G401 (cell line): ENCODE measurements at regions not wholly inside any gene's neighbourhood (a gene's known extent, or its start where the extent isn't known, plus 50 kb on each side); places are given as distances from the start of the nearest gene placed in this dataset.
"Not testable (repeated sequence)": the region's sequence is repeated elsewhere in the genome, so short reads cannot be mapped to it uniquely, and the experiment has no call there.

ENCODE experiments used
- DNase-seq: peaks from one replicate; pipeline ENCODE4 v3.0.0-alpha.2; 2015; ENCODE audit warnings: low spot score
- in situ Hi-C: cut with HindIII; loops from 2 replicates; pipeline ENCODE4 v1.10.0; 2016; ENCODE audit warnings: low sequenced_read_pairs, mixed read lengths

DNA sequence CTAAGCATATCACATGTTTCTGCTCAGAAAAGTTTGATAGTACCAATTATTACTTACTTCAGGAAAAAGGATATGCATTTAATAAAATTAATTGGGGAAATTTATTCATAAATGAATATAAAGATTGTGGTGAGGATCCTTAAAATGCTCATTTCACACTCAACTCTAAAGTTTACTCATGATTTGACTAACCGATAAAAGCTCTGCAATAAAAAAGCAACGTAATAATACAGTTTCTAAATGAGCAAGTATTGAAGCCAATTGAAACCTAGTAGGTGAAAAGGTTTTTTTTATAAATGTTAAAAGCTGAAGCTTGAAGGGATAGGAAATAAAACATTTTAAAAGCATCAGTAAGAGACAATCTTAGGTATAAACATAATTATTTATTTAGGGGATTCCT, 308.3 kb upstream of the STEAP1 start:
- no peak for DNase-seq
- in situ Hi-C loops, result no loop called here

DNA sequence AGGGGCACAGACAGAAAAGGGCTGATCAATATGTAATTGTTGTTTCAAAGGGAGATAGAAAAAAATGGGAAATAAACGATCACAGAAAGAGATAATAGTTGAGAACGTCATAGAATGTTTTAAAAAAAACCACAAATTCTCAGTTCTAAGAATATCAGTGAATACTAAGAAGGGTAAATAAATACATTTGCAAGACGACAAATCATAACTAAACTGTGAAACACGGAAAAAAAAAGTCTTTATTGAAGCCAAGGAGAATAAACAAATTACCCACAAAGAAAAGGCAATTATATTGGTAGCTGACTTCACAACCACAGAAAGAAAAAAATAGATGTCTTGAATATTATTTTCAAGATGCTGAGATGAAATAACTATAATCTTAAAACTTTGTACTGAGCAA, 305.2 kb upstream of the STEAP1 start:
- no peak for DNase-seq
- in situ Hi-C loops, result no loop called here

DNA sequence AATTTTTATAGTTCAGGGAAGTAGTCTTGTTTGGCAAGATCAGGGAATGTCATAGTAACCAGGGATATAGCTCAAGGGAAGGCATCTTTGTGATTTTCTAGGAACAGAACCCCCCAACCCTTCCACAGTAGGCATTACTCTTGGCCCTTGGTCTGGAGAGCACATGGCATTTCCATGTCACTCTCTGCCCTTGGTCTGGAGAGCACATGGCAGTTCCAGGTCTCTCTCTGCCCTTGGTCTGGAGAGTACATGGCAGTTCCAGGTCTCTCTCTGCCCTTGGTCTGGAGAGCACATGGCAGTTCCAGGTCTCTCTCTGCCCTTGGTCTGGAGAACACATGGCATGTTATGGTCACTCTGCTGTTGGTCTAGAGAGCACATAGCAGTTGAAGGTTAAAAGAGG, 297.2 kb upstream of the STEAP1 start:
- in situ Hi-C loops, DNase-seq: not testable (repeated sequence)

DNA sequence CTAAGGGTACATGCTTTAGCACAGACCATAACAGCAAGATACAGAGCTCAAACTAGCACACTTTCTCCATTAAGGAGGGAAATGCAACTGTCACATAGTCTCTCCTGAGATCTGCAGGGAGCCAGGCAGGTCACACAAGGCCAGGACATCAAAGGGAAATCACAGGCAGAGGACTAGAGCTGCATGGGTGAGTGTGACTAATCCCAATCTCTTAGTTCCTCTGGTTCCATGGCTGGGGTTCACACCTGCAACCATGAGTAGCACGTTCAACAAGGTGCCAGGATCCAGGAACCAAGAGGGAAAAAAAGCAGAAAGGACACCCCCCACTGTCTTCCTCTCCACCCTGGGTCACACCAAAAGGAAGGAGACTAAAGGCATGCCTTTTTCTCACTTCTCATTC, 296.5 kb upstream of the STEAP1 start:
- DNase-seq, result no peak
- in situ Hi-C loops, result no loop called here

DNA sequence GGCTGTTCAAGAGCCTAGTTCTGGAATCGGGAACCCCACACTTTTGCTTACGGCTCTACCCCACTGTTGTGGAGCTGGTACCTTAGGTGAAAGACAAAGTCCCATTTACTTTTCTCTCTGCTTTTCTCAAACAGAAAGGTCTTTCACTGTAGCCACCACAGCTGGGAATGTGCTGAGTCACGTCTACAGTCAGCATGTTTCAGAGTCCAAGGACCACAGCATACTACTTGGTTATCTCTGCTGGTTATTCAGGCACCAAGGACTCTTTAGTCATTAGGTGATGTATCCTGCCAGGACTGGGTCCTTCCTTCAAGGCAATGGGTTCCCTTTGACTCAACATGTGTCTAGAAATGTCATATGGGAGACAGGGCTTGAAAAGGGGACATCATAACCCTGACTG, 266.8 kb upstream of the STEAP1 start:
- DNase-seq, result no peak
- in situ Hi-C loops, result no loop called here

DNA sequence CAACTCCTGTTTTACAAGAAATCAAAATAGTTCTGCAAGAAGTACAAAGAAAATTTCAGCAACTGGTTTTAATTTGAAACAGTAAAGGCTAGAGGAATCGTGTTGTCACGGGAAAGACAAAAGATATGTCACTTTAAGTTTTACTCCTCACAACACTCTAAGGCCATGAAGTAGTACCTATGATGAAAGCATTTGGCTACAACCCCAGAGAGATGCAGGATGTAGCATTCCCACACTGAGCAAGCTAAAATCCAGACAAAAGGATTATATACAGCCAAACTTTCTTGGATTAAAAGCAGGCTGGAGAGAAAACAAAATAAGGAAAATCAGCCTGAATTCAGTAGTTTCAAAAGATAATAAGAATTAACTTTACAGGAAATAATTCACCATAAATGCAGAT, 245.5 kb upstream of the STEAP1 start:
- in situ Hi-C loops, result no loop called here
- no peak for DNase-seq

DNA sequence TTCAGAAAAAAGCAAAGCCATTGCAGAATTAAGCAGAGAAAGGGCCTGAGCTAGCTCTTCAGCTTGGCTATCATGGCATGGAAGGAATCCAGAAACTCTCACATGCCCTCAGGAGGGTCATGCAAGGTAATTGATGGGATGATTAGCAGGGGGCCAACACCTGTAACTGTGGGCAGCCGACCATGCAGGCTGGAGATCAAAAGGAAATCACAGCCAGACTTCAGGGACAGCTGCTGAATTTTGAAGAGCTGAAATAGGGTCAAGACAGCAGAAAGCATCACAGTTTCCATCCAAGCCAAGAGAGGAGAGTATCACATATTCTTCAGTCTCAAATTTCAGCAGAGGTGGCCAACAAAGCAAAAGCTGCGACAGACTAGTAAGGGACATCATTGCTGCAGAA, 239.6 kb upstream of the STEAP1 start:
- no peak for DNase-seq
- in situ Hi-C loops, result no loop called here

DNA sequence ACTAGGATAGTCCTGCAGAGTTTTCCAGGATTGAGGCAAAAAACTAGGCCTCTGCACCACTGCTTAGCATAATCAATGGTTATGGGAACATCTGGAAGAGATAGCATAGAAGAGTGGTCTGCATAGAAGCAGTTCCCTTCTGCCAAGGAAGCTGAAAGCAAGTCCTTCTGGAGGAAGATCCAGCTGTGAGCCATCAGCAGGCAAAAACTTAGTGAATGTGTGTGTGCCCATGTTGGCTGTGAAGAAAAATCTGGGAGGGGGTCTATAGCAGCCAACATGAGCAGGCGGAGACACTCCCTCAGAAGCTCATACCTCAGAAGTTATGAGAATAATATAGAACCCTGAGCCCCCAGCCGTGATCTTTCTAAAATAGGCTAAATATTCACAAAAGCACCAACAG, 228.1 kb upstream of the STEAP1 start:
- DNase-seq, result no peak
- in situ Hi-C loops, result no loop called here

DNA sequence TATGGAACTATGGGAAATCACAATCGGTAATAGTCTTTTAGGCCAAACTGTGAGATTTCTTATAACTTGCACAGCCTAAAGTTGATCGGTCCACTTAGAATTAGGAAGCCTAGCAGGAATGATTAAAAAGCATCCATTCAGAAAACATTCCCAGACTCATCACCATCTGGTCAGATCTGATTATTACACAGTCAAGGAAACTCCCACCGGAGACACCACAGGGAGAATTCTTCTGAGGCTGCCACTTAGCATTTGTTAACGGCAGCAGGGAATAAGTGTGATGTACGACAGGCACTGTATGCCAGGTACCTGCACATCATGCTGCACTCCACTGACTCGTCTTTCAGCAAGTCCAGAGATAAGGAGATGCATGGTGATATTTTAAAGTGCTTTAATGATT, 227.6 kb upstream of the STEAP1 start:
- in situ Hi-C loops, result no loop called here
- peak; percentile 73 for DNase-seq

DNA sequence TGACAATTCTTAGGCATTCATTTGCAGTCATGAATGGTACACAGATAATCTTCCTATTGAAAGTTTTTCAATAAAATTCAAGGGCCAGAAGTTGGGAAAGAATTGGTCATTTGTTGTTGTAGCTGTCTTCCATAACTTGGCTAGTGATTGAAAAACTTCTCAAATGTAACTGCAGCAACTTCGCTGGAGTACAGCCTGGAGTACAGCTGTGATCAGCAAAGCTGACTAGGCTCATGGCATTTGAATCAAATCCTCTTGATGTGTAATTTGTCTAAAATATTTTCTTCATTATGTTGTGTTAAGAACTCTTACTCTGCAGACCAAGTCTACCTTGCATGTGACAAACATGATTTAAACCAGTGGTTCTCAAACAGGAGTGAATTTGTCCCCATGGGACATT, 226.5 kb upstream of the STEAP1 start:
- in situ Hi-C loops, result no loop called here
- DNase-seq, result no peak

DNA sequence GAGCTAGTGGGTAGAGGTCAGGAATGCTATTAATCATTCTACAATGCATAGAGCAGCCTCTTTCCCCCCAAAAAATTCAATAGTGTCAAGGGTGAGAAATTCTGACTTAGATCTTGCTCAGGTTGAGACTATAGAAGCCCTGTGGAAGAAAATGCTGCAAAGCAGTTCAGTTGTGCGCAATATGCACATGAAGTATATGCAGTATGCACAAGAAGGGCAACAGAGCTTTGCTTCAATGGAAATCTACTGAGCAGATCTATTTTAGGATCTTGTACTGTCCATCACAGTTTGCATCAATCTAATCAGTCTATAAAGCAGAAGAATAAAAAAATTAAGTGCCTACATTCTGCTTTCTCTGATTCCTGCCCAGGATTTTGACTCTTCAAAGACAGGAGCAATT, 225.8 kb upstream of the STEAP1 start:
- no peak for DNase-seq
- in situ Hi-C loops, result no loop called here

DNA sequence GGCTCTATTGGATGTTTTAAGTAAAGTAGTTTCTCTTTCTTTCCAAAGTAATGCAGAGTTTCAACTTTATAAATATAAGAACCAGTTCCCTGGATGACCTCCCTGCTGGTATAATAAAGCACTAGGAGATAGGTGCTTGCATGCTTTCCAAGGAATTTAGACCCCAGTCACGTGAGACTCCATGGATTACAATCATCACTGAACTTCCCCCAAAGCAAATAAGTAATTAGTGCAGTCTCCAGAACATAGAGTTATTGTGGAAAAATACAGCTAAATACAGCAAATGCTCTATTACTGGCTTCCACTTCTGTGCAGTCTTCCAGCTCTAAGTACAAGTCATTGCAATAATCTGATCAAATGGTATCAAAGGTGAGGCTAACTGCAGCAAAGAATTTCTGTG, 220.2 kb upstream of the STEAP1 start:
- in situ Hi-C loops, result no loop called here
- no peak for DNase-seq

DNA sequence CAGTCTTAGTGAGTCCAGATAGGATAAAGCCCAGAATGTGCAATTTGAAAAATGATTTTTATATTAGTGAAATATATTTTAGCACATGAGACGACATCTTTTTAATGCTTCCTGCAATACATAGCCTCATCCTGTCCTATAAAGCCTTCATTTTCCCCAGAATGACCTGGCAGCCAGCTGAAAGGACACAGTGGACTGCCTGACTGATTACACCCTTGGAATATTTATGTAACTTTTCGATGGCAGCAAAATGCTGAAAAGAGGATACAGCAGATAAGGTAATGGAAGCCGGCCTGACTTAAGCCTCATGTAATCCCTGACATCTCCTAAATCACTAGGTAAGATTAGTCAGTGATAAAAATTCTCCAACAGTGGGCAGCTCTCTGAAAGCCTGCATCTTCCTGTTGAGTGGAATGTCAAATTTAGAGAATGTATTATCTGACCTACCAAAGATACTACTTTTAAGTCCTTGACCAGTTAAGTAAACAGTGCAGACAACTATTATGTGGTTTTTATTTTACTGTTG, 210.7 kb upstream of the STEAP1 start:
- in situ Hi-C loops, result no loop called here
- DNase-seq, result no peak

DNA sequence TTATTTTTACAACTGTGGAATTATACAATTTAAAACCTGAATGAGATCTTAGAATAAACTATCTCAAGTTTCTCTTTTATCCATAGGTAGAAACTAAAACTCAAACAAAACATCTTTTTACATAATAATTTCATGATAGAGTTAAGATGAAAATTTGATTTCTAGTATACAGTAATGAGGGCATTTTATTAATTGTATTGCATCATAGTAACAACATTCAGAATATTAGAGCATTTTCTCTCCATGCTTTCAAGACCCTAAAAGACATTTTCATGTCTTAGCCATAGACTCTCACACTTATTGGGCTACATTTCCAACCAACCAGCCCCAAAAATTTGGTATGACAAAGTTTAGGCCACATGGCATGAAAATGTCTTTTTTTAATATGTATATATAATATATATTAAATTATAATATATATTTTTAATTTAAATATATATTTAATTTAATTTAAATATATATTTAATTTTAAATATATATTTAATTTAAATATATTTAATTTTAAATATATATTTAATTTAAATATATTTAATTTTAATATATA, 195.7 kb upstream of the STEAP1 start:
- no peak for DNase-seq
- in situ Hi-C loops, result no loop called here

DNA sequence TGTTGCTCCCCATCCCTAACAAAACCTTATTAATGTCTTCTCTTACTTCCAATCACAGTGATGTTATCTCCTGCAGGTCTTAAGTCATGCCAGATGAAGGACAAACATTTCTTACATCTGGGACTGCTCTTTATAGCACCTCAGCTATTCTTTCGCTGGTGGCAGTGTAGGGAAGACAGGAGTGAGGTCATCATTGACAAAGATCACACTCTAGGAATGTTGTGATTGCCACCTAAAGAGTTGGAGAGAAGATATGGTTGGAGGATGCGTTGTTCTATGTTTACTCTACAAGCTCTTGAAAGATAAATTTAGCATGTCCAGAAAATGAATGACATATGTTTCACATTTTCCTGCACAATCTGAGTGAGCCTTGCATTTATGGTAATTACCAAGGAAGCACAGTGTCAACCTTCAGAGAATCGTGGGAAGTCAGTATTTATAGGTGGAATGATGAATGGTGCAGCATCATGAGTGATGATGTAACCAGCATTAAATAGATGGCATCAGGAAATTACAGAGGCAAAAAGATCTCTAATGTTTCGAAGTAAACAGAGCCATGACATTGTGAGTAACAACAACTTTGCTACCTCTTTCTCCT, 188.1 kb upstream of the STEAP1 start:
- DNase-seq, result no peak
- in situ Hi-C loops, result no loop called here

DNA sequence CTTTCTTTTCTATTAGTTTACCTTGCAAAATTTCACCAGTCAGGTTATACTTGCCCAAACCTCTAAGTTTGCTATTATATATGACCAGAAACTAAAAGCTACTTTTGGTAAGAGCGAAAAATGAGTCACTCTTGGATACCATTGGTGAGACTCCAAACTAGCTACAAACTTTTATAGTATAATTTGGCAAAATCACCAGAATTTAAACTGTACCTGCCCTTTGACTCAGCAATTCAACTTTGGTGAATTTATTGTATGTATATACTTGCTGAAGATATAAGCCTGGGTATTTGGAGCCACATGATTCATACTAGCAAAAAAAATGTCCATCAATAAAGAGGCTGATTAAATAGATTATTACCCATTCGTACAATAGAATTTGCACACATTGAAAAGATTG, 178.7 kb upstream of the STEAP1 start:
- in situ Hi-C loops, result no loop called here
- no peak for DNase-seq

DNA sequence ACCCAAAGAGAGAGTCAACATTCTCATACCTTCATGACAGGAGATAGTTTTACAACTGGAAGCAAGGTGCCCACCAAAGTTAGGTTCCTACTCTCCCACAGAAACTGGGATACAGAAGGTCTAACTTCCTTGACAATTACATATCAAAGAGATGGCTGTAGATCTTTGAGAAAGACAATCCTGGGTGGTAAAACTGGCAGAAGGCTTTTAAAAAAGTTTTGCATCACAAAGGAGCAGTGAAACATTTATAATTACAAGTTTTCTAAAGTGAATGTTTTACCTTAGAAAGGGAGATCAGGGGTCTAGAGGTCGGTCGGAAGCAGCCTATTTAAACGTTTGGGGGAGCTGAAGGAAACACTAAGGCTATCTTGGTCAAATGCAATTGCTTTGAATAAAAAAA, 166.6 kb upstream of the STEAP1 start:
- in situ Hi-C loops, result no loop called here

DNA sequence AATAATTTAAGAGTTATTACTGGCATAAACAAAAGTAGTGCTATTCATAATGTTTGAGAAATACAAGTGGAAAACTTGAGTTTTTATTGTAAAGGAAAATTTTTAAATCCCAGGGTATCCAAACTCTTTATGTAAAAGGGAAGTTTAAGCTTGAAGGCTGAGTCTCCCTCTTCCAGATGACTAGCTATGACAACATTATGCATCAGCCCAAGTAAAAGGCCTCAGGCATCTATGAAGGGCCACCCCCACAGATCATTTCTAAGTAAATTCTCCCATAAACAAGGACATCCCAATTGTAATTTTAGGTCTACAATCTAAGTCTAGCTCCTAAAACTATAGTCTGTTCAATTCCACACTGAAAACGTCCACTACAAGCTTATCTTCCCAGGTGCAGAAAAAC, 166.2 kb upstream of the STEAP1 start:
- no peak for DNase-seq
- in situ Hi-C loops, result no loop called here

More for the DNA sequence above, 166.6 kb upstream of the STEAP1 start:
- no peak for DNase-seq

DNA sequence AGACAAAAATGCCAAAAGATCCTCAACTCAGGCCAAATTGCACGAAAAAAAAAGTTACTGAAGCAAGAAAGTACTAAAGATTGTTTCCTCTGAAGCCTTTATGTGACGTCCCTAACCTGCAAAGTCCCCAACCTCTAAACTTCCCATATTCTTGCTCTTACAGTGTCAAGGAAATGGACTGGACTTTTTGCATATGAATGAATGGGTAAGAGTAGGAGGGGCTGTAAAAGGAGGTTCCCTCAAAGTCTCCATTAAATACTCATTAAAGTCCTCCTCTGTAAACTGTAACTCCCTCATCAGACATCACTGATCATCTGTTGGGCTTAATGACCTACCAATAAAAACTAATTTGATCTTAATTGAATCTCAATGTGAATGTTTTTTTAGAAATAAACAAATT, 164.8 kb upstream of the STEAP1 start:
- in situ Hi-C loops, result no loop called here

DNA sequence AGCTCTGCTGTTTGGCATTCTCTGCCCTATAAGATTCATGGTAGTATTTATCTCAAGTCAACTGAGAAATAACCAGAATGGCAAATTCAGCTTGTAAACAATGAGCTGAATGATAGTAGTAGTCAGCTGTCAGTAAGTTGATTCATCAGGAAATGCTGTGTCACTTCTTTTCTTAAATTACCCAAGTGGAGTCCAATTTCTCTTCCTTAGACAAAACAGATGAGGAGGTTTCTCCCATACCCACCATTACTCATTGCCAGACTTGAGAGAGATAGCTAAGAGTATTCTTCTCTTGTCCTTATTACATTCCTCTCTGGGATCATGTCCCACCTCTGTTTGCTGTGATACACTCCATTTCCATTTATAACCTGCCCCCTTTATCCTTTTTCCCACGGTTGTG, 159.8 kb upstream of the STEAP1 start:
- in situ Hi-C loops, result no loop called here
- DNase-seq, result no peak

More for the DNA sequence above, 164.8 kb upstream of the STEAP1 start:
- no peak for DNase-seq

DNA sequence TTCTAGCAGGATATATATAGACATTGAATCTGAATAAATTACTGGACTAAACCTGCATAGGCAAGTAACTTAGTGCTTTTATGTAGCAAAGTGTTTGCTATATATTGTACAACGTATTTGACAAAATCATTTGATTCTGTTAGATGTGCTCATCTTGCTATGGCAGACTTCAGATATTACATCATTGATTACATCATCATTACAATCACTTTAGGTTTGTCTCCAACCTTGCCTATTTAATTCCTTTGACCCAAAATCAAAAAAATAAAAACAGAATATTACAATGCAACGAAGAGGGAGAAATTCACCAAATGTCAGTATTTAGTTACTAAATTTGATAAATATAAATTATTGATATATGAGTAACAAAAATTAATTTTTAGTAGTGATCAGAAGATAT, 155.7 kb upstream of the STEAP1 start:
- in situ Hi-C loops, result no loop called here
- DNase-seq, result no peak
